CD4-positive, CD25-positive, alpha-beta regulatory T cell (primary cell): ENCODE measurements at regions not wholly inside any gene's neighbourhood (a gene's known extent, or its start where the extent isn't known, plus 50 kb on each side); places are given as distances from the start of the nearest gene placed in this dataset.

Experiments
- ATAC-seq, 2 donors: fragments of 150-1000 bp; cut with Tn5 transposase; one replicate each; pipeline ENCODE4 v1.10.0; 2021; ENCODE audit warnings: low read depth in 2 of 2, moderate number of reproducible peaks in 2 of 2, moderate library complexity in 1 of 2
- DNase-seq, 3 donors: peaks; one replicate each; pipeline versions ENCODE4 v3.0.0 to v3.0.0-alpha.2; 2012 to 2022; ENCODE audit warnings: mixed read lengths in 1 of 3
- H3K27ac ChIP-seq: one replicate; pipeline ENCODE4 v1.7.0; 2013; ENCODE audit warnings: mild to moderate bottlenecking, low read length; ENCODE audit not compliant: insufficient read depth, poor library complexity, severe bottlenecking
- H3K27me3 ChIP-seq: one replicate; pipeline ENCODE4 v1.7.0; 2013; ENCODE audit warnings: low read length; ENCODE audit not compliant: control insufficient read depth, insufficient read depth
- H3K36me3 ChIP-seq: one replicate; pipeline ENCODE4 v1.7.0; 2013; ENCODE audit warnings: mild to moderate bottlenecking, low read length, moderate library complexity; ENCODE audit not compliant: control insufficient read depth, insufficient read depth
- H3K4me1 ChIP-seq: 2 replicates; pipeline ENCODE4 v1.7.0; 2013; ENCODE audit warnings: mild to moderate bottlenecking, low read length; ENCODE audit not compliant: insufficient read depth, control insufficient read depth, poor library complexity, severe bottlenecking
- H3K4me3 ChIP-seq: one replicate; pipeline ENCODE4 v1.7.0; 2013; ENCODE audit warnings: low read depth, mild to moderate bottlenecking, low read length, moderate library complexity
- H3K9me3 ChIP-seq, 2 experiments: 1 replicate in 1 of 2; 2 replicates in 1 of 2; pipeline ENCODE4 v1.7.0; 2013; ENCODE audit warnings: low read length in 2 of 2, mild to moderate bottlenecking in 1 of 2, moderate library complexity in 1 of 2; ENCODE audit not compliant: control insufficient read depth in 2 of 2
- H3K27ac Mint-ChIP-seq, 3 donors: one replicate each; pipeline ENCODE4 v1.8.0; 2020 to 2022; ENCODE audit warnings: mild to moderate bottlenecking in 3 of 3, mixed read lengths in 3 of 3, moderate library complexity in 2 of 3
- H3K27me3 Mint-ChIP-seq: one replicate; pipeline ENCODE4 v1.8.0; 2022; ENCODE audit warnings: mild to moderate bottlenecking, mixed read lengths
- H3K36me3 Mint-ChIP-seq: one replicate; pipeline ENCODE4 v1.8.0; 2020; ENCODE audit warnings: mixed read lengths
- H3K4me1 Mint-ChIP-seq, 4 donors: one replicate each; pipeline ENCODE4 v1.8.0; 2020 to 2022; ENCODE audit warnings: mixed read lengths in 4 of 4, mild to moderate bottlenecking in 1 of 4
- H3K4me3 Mint-ChIP-seq, 4 donors: one replicate each; pipeline ENCODE4 v1.8.0; 2020 to 2022; ENCODE audit warnings: mild to moderate bottlenecking in 4 of 4, mixed read lengths in 4 of 4, moderate library complexity in 3 of 4
- H3K9me3 Mint-ChIP-seq, 7 donors: one replicate each; pipeline ENCODE4 v1.8.0; 2020 to 2022; ENCODE audit warnings: mixed read lengths in 7 of 7, mild to moderate bottlenecking in 3 of 7, moderate library complexity in 2 of 7

DNA sequence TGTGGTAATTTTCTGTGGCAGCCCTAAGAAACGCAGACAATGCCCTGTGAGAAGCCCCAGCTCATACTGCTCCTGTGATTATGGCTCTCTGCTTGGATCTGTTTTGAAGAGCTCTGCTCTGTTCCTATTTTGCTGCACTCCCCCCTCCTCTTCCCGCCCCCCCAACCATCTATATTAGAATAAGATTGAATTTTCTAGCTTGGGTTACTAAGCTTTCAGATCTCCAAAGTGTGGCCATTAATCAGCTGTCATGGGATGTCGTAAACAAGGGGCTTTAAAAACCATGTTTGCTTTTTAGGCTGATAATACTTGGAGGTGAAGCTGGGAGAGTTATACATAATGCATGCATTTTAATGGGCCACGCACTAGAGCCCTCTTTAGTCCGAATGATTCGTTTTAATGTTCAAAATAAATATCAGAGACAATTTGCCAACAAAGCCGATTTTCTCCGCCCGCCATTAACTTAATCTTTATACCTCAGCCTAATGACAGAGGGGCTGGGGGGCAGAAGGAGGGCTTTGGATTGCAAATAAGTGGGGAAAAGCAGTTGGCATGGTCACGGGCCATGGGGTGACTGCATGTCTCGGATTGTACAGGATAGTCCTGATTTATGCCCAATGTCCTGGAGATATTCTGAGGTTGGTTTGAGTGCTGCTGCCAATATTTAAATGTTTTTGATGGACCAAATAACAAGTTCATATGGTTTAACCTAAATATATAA lies 165.5 kb downstream of the RPS24 start:
- H3K4me3 Mint-ChIP-seq, result no peak overlapping the region
- Histone ChIP-seq H3K4me1 (no peaks in the 10 kb centered on the region), H3K27ac (no peak overlapping the region), H3K9me3 (no peaks in the 10 kb centered on the region), H3K36me3 (no peaks in the 10 kb centered on the region), H3K27me3 (no peaks in the 10 kb centered on the region), H3K4me3 (no peak overlapping the region)
- H3K9me3 Mint-ChIP-seq, result peaks cover 0 to 4% (median 0%) of the 10 kb centered on the region in 7 donors
- H3K36me3 Mint-ChIP-seq, result no peaks in the 10 kb centered on the region
- H3K4me1 Mint-ChIP-seq, result no peaks in the 10 kb centered on the region
- no peak overlapping the region for H3K27ac Mint-ChIP-seq
- DNase-seq (no peak), ATAC-seq (no peak)
- peaks cover 5% of the 10 kb centered on the region for H3K27me3 Mint-ChIP-seq

DNA sequence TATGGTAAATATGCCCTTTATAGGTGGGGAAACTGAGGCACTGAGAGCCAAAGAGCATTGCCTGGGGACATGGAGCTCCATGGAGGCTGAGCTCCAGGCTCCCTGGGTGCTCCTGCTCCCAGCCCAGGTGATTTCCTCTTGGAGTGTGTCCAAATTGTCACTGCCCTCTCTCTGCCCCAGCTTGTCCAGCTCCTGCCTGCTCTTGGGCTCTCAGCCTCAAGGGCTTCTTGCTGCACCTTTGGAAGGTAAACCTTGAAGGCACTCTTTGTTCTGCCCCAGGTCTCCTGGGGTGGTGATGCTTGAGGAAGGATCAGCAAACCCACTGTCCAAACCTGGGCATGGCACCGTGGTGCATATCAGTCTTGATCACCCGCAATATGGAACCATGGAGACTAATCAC lies 166.1 kb downstream of the RPS24 start:
- Histone ChIP-seq H3K4me3 (no peak overlapping the region), H3K4me1 (no peaks in the 10 kb centered on the region), H3K27ac (no peak overlapping the region), H3K27me3 (no peaks in the 10 kb centered on the region), H3K36me3 (no peaks in the 10 kb centered on the region), H3K9me3 (no peaks in the 10 kb centered on the region)
- no peak overlapping the region for H3K4me3 Mint-ChIP-seq
- H3K27ac Mint-ChIP-seq, result no peak overlapping the region
- peaks cover 0 to 4% (median 0%) of the 10 kb centered on the region in 7 donors for H3K9me3 Mint-ChIP-seq
- H3K27me3 Mint-ChIP-seq, result peaks cover 5% of the 10 kb centered on the region
- H3K36me3 Mint-ChIP-seq, result no peaks in the 10 kb centered on the region
- DNase-seq (no peak), ATAC-seq (no peak)
- H3K4me1 Mint-ChIP-seq, result no peaks in the 10 kb centered on the region

DNA sequence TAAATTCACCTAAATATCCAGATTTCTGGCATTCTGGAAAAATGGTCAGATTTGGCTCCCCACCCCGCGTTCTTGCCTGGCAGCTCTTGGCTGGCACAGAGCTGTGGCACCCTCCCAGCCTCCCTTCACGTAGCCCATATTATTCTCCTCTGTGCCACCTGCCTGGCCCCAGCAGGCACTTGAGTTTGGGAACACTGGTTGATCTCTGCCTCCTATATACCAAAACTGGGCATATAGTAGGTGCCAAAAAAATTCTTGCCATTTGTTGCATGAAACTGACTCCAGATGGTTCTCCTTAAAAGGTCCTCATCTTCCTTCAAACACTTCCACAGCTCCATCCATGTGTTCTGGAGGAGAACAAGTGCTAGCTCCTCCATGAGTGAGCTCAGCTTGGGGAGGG lies 167.0 kb downstream of the RPS24 start:
- no peaks in the 10 kb centered on the region for H3K36me3 Mint-ChIP-seq
- Histone ChIP-seq H3K4me1 (no peaks in the 10 kb centered on the region), H3K36me3 (no peaks in the 10 kb centered on the region), H3K9me3 (no peaks in the 10 kb centered on the region), H3K27me3 (no peaks in the 10 kb centered on the region), H3K27ac (no peak overlapping the region), H3K4me3 (no peak overlapping the region)
- DNase-seq (no peak), ATAC-seq (no peak)
- no peak overlapping the region for H3K27ac Mint-ChIP-seq
- peaks cover 0 to 4% (median 0%) of the 10 kb centered on the region in 7 donors for H3K9me3 Mint-ChIP-seq
- H3K27me3 Mint-ChIP-seq, result peaks cover 5% of the 10 kb centered on the region
- H3K4me1 Mint-ChIP-seq, result peaks cover 0 to 8% (median 0%) of the 10 kb centered on the region in 4 donors
- no peak overlapping the region for H3K4me3 Mint-ChIP-seq

DNA sequence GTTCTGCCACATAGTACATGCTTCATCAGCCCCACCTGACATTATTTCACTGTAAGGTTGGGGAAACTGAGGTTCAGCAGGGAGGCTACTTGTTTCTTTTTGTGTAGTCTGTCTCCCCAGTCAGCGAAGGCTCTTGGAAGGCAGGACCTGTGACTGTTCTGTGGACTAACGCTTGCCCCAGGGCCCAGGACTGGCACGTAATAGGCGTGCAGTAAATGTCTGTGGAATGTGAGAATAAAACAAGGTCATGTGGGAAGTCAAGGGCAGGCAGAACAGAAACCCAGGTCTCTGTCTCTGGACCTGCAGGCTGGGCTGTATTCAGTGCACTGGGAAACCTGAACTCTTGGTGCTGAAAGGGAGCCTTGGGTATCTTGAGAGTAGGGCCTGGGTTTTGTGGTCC lies 168.7 kb downstream of the RPS24 start:
- H3K36me3 Mint-ChIP-seq, result no peaks in the 10 kb centered on the region
- DNase-seq (no peak), ATAC-seq (no peak)
- Histone ChIP-seq H3K9me3 (no peaks in the 10 kb centered on the region), H3K27me3 (no peaks in the 10 kb centered on the region), H3K4me1 (no peaks in the 10 kb centered on the region), H3K36me3 (no peaks in the 10 kb centered on the region), H3K4me3 (no peak overlapping the region), H3K27ac (no peak overlapping the region)
- no peak overlapping the region for H3K4me3 Mint-ChIP-seq
- no peak overlapping the region for H3K27ac Mint-ChIP-seq
- H3K27me3 Mint-ChIP-seq, result peaks cover 9% of the 10 kb centered on the region
- peaks cover 0 to 4% (median 0%) of the 10 kb centered on the region in 7 donors for H3K9me3 Mint-ChIP-seq
- peaks cover 0 to 11% (median 0%) of the 10 kb centered on the region in 4 donors for H3K4me1 Mint-ChIP-seq

DNA sequence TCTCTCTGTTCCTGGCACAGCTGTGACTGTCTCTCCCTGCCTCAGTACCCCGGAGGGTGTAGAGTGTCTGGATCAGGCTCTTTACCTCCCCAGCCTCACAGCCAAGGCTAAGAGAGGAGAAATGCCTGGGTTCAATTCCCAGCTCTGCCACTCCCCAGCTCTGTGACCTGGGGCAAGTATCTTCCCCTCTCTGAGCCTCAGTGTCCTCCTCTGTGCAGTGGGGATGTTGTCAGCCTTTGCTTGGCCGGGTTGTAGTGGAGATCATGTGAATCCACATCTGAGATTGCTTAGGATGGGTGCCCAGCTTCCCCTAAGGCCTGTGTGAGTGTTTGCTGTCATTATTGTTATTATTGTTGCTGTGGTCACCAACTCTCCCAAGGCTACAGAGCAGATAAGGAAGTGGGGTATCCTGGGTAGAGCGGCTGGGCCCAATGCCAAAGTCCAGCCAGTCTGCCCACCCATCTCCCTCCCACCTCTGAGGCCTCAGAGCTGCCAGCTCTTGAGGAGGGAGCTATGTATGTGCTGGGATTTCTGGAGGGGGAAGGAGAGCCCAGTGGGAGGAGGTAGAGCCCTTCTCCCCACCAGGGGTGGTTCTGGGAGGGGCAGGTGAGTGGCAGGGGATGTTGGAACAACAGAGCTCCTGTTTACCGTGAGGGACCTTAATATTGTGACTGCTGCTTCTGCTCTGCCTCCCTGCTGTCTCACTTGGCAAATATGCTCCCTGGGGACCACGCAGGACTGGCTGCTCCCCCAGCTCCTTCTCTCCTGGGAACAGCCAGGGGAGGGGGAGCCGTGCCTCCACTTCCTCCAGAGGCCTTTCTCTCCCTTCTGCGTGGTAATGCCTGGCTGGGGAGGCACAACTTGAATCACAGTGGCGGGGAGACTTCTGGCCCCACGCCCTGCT lies 170.5 kb downstream of the RPS24 start:
- no peaks in the 10 kb centered on the region for H3K4me1 ChIP-seq
- ATAC-seq, result no peak
- DNase-seq, result no peak
- H3K36me3 ChIP-seq, result no peaks in the 10 kb centered on the region
- no peaks in the 10 kb centered on the region for H3K36me3 Mint-ChIP-seq
- H3K9me3 Mint-ChIP-seq, result peaks cover 0 to 4% (median 0%) of the 10 kb centered on the region in 7 donors
- H3K27ac ChIP-seq, result no peak overlapping the region
- no peak overlapping the region for H3K27ac Mint-ChIP-seq
- no peaks in the 10 kb centered on the region for H3K27me3 ChIP-seq
- no peak overlapping the region for H3K4me3 Mint-ChIP-seq
- peaks cover 9% of the 10 kb centered on the region for H3K27me3 Mint-ChIP-seq
- no peak overlapping the region for H3K4me3 ChIP-seq
- H3K9me3 ChIP-seq, result no peaks in the 10 kb centered on the region
- peaks cover 0 to 11% (median 0%) of the 10 kb centered on the region in 4 donors for H3K4me1 Mint-ChIP-seq

DNA sequence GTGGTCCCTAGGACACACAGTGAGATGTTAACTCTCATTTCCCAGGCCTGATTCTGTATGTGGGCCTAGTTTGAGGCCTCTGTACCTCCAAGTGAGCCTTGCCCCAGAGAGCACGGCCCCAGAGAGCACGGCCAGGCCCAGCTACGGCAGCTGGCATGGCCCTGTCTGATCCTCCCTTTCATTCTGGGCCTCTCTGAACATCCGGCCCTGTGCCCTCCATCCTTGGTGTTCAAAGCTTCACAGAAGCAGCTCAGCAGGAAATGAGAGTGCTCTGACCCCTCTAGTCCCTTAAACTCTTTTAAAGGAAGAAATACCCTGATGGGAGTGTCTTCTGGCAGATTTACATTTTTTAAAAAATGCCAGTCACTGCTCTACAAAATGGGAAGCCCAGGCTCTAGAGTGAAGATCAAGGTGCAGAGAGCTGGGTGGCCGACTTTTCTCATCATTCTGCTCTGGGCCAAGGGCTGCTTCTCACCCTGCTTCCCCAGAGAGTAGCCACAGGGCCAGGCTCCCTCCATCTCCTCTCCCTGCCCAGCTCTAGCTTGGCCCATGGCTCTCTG lies 171.9 kb downstream of the RPS24 start:
- Histone ChIP-seq H3K36me3 (no peaks in the 10 kb centered on the region), H3K27me3 (no peaks in the 10 kb centered on the region), H3K4me1 (no peaks in the 10 kb centered on the region), H3K27ac (no peak overlapping the region), H3K9me3 (no peaks in the 10 kb centered on the region), H3K4me3 (no peak overlapping the region)
- ATAC-seq, result peak; percentile 62
- Mint-ChIP-seq H3K4me3 (peak overlapping the region in 1 of 4 donors; percentile 39), H3K9me3 (peaks cover 0 to 4% (median 0%) of the 10 kb centered on the region in 7 donors), H3K27ac (peak overlapping the region in 2 of 3 donors; percentile 32 to 54), H3K36me3 (no peaks in the 10 kb centered on the region), H3K27me3 (peaks cover 15% of the 10 kb centered on the region), H3K4me1 (peaks cover 0 to 11% (median 0%) of the 10 kb centered on the region in 4 donors)
- peak in 1 of 3 donors; percentile 57 for DNase-seq

DNA sequence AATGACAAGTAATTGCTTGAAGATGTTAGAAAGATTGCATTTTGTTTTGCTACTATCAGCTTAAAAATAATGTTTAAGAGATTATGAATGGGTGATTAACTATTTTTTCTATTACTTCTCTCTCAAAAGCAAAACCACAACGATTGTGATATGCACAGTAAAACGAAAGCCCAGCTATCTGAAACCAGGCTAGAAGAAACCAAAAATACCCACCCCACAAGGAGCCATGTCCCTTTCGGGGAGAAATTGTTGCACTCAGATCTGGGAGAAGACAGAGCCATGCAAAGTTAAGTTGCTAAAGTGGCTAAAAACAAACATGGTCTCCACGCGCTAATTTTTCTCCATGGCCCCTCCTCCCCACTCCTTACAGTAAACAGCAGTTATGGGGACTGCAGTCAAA lies 173.6 kb downstream of the RPS24 start:
- Histone ChIP-seq H3K9me3 (no peaks in the 10 kb centered on the region), H3K4me3 (no peak overlapping the region), H3K36me3 (no peaks in the 10 kb centered on the region), H3K27ac (no peak overlapping the region), H3K27me3 (no peaks in the 10 kb centered on the region), H3K4me1 (no peaks in the 10 kb centered on the region)
- Mint-ChIP-seq H3K9me3 (peaks cover 0 to 4% (median 0%) of the 10 kb centered on the region in 7 donors), H3K36me3 (no peaks in the 10 kb centered on the region), H3K4me3 (no peak overlapping the region), H3K27ac (no peak overlapping the region), H3K27me3 (peaks cover 10% of the 10 kb centered on the region), H3K4me1 (peaks cover 0 to 11% (median 0%) of the 10 kb centered on the region in 4 donors)
- ATAC-seq (no peak), DNase-seq (no peak)
